IMR-90 (cell line): ENCODE measurements at regions not wholly inside any gene's neighbourhood (a gene's known extent, or its start where the extent isn't known, plus 50 kb on each side); places are given as distances from the start of the nearest gene placed in this dataset.

Experiments
- ATAC-seq: fragments of 200-7000 bp; cut with Tn5 transposase; 2 replicates; pipeline ENCODE4 v1.9.1; 2020; ENCODE audit warnings: low read depth, mild to moderate bottlenecking, moderate library complexity
- BruUV-seq: library from RNA; stranded (reverse); fragments of 400-500 nt; replicated peaks from 2 replicates; lab custom pipeline; 2021; lab: Mats Ljungman, UMichigan
- CTCF ChIA-PET: fragments of 300-600 bp; formaldehyde crosslinking; extraction: SDS; loops from one replicate; lab custom pipeline; 2021; ENCODE audit warnings: antibody characterized with exemption; lab: Yijun Ruan, JAX
- POLR2A ChIA-PET: fragments of 300-600 bp; sonication (Branson Sonifier 250); formaldehyde crosslinking; loops from one replicate; lab custom pipeline; 2022; ENCODE audit warnings: antibody characterized with exemption; ENCODE audit not compliant: unreplicated experiment; lab: Charles Lee
- DNase-seq: peaks from one replicate; pipeline ENCODE4 v3.0.0; 2013
- H2AFZ ChIP-seq: replicated peaks from 2 replicates; pipeline ENCODE3; 2013; ENCODE audit warnings: low read length, mild to moderate bottlenecking; ENCODE audit not compliant: poor library complexity
- H2AK5ac ChIP-seq: 2 replicates; pipeline ENCODE4 v1.6.1; 2013; ENCODE audit warnings: low read depth, low read length, inconsistent platforms
- H2AK9ac ChIP-seq: replicated peaks from 2 replicates; pipeline ENCODE3; 2013; ENCODE audit warnings: mild to moderate bottlenecking, low read depth, low read length, moderate library complexity; ENCODE audit not compliant: poor library complexity
- H2BK120ac ChIP-seq: 2 replicates; pipeline ENCODE4 v1.6.1; 2013; ENCODE audit warnings: low read depth, low read length, inconsistent platforms
- H2BK15ac ChIP-seq: 3 replicates; pipeline ENCODE4 v1.6.1; 2013; ENCODE audit warnings: low read depth, low read length, inconsistent platforms
- H2BK20ac ChIP-seq: 2 replicates; pipeline ENCODE4 v1.6.1; 2013; ENCODE audit warnings: low read depth, mild to moderate bottlenecking, inconsistent platforms, low read length, moderate library complexity
- H2BK5ac ChIP-seq: 2 replicates; pipeline ENCODE4 v1.6.1; 2013; ENCODE audit warnings: mild to moderate bottlenecking, low read depth, low read length, inconsistent platforms; ENCODE audit not compliant: poor library complexity, severe bottlenecking
- H3K14ac ChIP-seq: replicated peaks from 2 replicates; pipeline ENCODE4 v1.6.1; 2013; ENCODE audit warnings: low read depth, low read length, inconsistent platforms
- H3K18ac ChIP-seq: 2 replicates; pipeline ENCODE4 v1.6.1; 2013; ENCODE audit warnings: low read depth, low read length, control low read depth
- H3K23ac ChIP-seq: 2 replicates; pipeline ENCODE4 v1.6.1; 2013; ENCODE audit warnings: low read depth, low read length, inconsistent platforms
- H3K27ac ChIP-seq: 2 replicates; pipeline ENCODE4 v1.5.1; 2013; ENCODE audit warnings: mild to moderate bottlenecking, control low read depth, low read length; ENCODE audit not compliant: insufficient read depth
- H3K27me3 ChIP-seq: 2 replicates; pipeline ENCODE4 v1.6.1; 2013; ENCODE audit warnings: low read length; ENCODE audit not compliant: control insufficient read depth, insufficient read depth
- H3K36me3 ChIP-seq: 2 replicates; pipeline ENCODE4 v1.6.1; 2013; ENCODE audit warnings: low read length, mixed read lengths; ENCODE audit not compliant: control insufficient read depth, insufficient read depth
- H3K4ac ChIP-seq: 2 replicates; pipeline ENCODE4 v1.6.1; 2013; ENCODE audit warnings: low read depth, low read length, inconsistent platforms
- H3K4me1 ChIP-seq: 2 replicates; pipeline ENCODE4 v1.6.1; 2013; ENCODE audit warnings: low read length, mixed read lengths; ENCODE audit not compliant: control insufficient read depth, insufficient read depth
- H3K4me2 ChIP-seq: 2 replicates; pipeline ENCODE4 v1.6.1; 2013; ENCODE audit warnings: low read depth, mild to moderate bottlenecking, control low read depth, low read length, moderate library complexity
- H3K4me3 ChIP-seq: 2 replicates; pipeline ENCODE4 v1.5.1; 2013; ENCODE audit warnings: low read depth, mild to moderate bottlenecking, control low read depth, low read length, moderate library complexity; ENCODE audit not compliant: insufficient read depth
- H3K56ac ChIP-seq: 2 replicates; pipeline ENCODE4 v1.6.1; 2013; ENCODE audit warnings: low read length, inconsistent platforms; ENCODE audit not compliant: insufficient read depth; ENCODE audit errors: extremely low read depth
- H3K79me1 ChIP-seq, 2 experiments: 2 replicates each; pipeline ENCODE4 v1.6.1; 2013; ENCODE audit warnings: low read length in 2 of 2, inconsistent platforms in 1 of 2, low read depth in 1 of 2
- H3K9ac ChIP-seq: 2 replicates; pipeline ENCODE4 v1.6.1; 2013; ENCODE audit warnings: low read depth, low read length, control low read depth
- H3K9me1 ChIP-seq: 2 replicates; pipeline ENCODE4 v1.6.1; 2013; ENCODE audit warnings: low read length, inconsistent platforms; ENCODE audit not compliant: insufficient read depth
- H3K9me3 ChIP-seq: 2 replicates; pipeline ENCODE4 v1.6.1; 2013; ENCODE audit warnings: low read length; ENCODE audit not compliant: control insufficient read depth, insufficient read depth
- H4K20me1 ChIP-seq: 2 replicates; pipeline ENCODE4 v1.6.1; 2013; ENCODE audit warnings: low read length, inconsistent platforms; ENCODE audit not compliant: insufficient read depth
- H4K5ac ChIP-seq: 2 replicates; pipeline ENCODE4 v1.6.1; 2013; ENCODE audit warnings: mild to moderate bottlenecking, low read depth, low read length, control low read depth
- H4K8ac ChIP-seq, 2 experiments: 2 replicates each; pipeline ENCODE4 v1.6.1; 2013; ENCODE audit warnings: low read depth in 2 of 2, low read length in 2 of 2, control low read depth in 1 of 2, inconsistent platforms in 1 of 2
- H4K91ac ChIP-seq: 2 replicates; pipeline ENCODE4 v1.6.1; 2013; ENCODE audit warnings: low read depth, low read length, inconsistent platforms; ENCODE audit not compliant: insufficient read depth
- BHLHE40 ChIP-seq: fragments of 150-350 bp; IDR thresholded peaks from 2 replicates; pipeline ENCODE4 v1.6.1; 2016; ENCODE audit warnings: mild to moderate bottlenecking, low read depth, low read length
- FOS ChIP-seq: fragments of 150-350 bp; IDR thresholded peaks from 2 replicates; pipeline ENCODE4 v1.6.1; 2016; ENCODE audit warnings: low read depth, low read length
- MAFK ChIP-seq: IDR thresholded peaks from 2 replicates; pipeline ENCODE4 v1.6.1; 2012; ENCODE audit warnings: low read depth, low read length, improper control_type of control experiment
- MAZ ChIP-seq: IDR thresholded peaks from 2 replicates; pipeline ENCODE4 v1.6.1; 2012; ENCODE audit warnings: low read depth, mild to moderate bottlenecking, low read length, improper control_type of control experiment, moderate library complexity, borderline replicate concordance
- MXI1 ChIP-seq: IDR thresholded peaks from 2 replicates; pipeline ENCODE4 v1.6.1; 2012; ENCODE audit warnings: low read depth, mild to moderate bottlenecking, low read length, moderate library complexity, borderline replicate concordance
- RAD21 ChIP-seq: IDR thresholded peaks from 2 replicates; pipeline ENCODE4 v1.6.1; 2012; ENCODE audit warnings: low read length, improper control_type of control experiment
- RCOR1 ChIP-seq: IDR thresholded peaks from 2 replicates; pipeline ENCODE4 v1.6.1; 2012; ENCODE audit warnings: mild to moderate bottlenecking, low read length, improper control_type of control experiment; ENCODE audit not compliant: insufficient replicate concordance
- whole genome bisulfite sequencing, 2 experiments: methylation state at CpG; one replicate each; pipeline versions ENCODE4 v1.1.5 to v1.1.7; 2013; ENCODE audit warnings: missing lambda C conversion rate in 2 of 2; ENCODE audit not compliant: insufficient read length in 1 of 2; ENCODE audit errors: extremely low coverage in 2 of 2; 5-methylcytosine and 5-hydroxymethylcytosine counted together
- dilution Hi-C: fragments of 300-500 bp; cut with HindIII; formaldehyde crosslinking; loops from one replicate; pipeline ENCODE4 v1.14.3; 2018; ENCODE audit warnings: low sequenced_read_pairs; ENCODE audit not compliant: unreplicated experiment
- in situ Hi-C: fragments of 300-500 bp; cut with MboI; formaldehyde crosslinking; loops from 3 replicates; pipeline ENCODE4 v1.14.3; 2019; ENCODE audit warnings: low sequenced_read_pairs, inconsistent platforms, mixed read lengths
- intact Hi-C: fragments of 100-400 bp; cut with micrococcal nuclease; formaldehyde crosslinking; loops from 2 replicates; pipeline ENCODE4 v1.10.0; 2022
- TF ChIP-seq, protein P1 (sequence below): conservative IDR thresholded peaks from 2 replicates; pipeline ENCODE4 v1.5.1; 2012; ENCODE audit warnings: mild to moderate bottlenecking, low read depth, low read length, improper control_type of control experiment
- TF ChIP-seq, protein P2 (sequence below): fragments of 150-350 bp; IDR thresholded peaks from 2 replicates; pipeline ENCODE4 v1.6.1; 2017; ENCODE audit warnings: mild to moderate bottlenecking, antibody characterized with exemption, low read length, low read depth
- TF ChIP-seq, protein P3 (sequence below): fragments of 150-350 bp; IDR thresholded peaks from 2 replicates; pipeline ENCODE4 v1.6.1; 2016; ENCODE audit warnings: low read depth, mild to moderate bottlenecking, low read length, moderate library complexity, borderline replicate concordance

DNA sequence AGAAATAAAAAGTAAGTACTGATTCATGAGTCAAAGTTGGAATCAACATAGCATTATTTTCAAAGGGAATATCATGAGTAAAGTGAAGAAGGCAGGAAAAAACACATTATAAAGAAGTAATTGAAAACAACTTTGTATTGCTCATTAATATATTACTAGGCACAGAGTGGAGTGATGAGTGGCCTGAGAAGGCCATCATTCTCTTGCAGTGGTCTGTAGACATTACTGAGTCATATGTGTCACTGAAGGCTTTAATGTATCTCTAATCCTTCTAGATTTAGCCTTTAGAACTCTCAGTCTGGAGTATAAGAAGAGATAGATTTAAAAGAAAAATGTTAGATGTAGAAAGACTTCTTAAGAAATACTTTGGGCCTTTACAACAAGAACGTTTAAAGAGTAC is 881.4 kb downstream of the DNAH5 start:
- WGBS, 2 experiments = no CpG with 5 or more reads among the region's 1 CpG
- H3K4me2 ChIP-seq = no peak overlapping the region

More for the DNA sequence above, 881.4 kb downstream of the DNAH5 start:
- Histone ChIP-seq H4K91ac (no peak overlapping the region), H2AK5ac (no peak overlapping the region), H3K27me3 (no peaks in the 10 kb centered on the region), H3K36me3 (no peaks in the 10 kb centered on the region), H2BK15ac (no peak overlapping the region), H3K79me1 (no peaks in the 10 kb centered on the region), H3K23ac (no peak overlapping the region), H3K18ac (no peak overlapping the region), H3K9me1 (no peaks in the 10 kb centered on the region), H4K8ac (no peak overlapping the region), H2BK120ac (no peak overlapping the region), H3K56ac (no peak overlapping the region), H3K14ac (no peak overlapping the region), H3K27ac (no peak overlapping the region), H3K9me3 (peaks cover 7% of the 10 kb centered on the region), H2AK9ac (no peak overlapping the region), H2AFZ (no peak overlapping the region), H4K20me1 (no peaks in the 10 kb centered on the region), H4K5ac (no peak overlapping the region), H3K4me3 (no peak overlapping the region), H2BK5ac (no peak overlapping the region), H2BK20ac (no peak overlapping the region), H3K4ac (no peak overlapping the region), H3K9ac (no peak overlapping the region), H3K4me1 (no peaks in the 10 kb centered on the region)
- dilution Hi-C loops (no loop called here), in situ Hi-C loops (no loop called here), intact Hi-C loops (no loop called here)
- CTCF ChIA-PET = no interaction called here
- no peak for DNase-seq
- ATAC-seq = no peak
- TF ChIP-seq, protein P1, sequence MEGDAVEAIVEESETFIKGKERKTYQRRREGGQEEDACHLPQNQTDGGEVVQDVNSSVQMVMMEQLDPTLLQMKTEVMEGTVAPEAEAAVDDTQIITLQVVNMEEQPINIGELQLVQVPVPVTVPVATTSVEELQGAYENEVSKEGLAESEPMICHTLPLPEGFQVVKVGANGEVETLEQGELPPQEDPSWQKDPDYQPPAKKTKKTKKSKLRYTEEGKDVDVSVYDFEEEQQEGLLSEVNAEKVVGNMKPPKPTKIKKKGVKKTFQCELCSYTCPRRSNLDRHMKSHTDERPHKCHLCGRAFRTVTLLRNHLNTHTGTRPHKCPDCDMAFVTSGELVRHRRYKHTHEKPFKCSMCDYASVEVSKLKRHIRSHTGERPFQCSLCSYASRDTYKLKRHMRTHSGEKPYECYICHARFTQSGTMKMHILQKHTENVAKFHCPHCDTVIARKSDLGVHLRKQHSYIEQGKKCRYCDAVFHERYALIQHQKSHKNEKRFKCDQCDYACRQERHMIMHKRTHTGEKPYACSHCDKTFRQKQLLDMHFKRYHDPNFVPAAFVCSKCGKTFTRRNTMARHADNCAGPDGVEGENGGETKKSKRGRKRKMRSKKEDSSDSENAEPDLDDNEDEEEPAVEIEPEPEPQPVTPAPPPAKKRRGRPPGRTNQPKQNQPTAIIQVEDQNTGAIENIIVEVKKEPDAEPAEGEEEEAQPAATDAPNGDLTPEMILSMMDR = no peak
- TF ChIP-seq RCOR1 (no peak), FOS (no peak), MAFK (no peak), MAZ (no peak), RAD21 (no peak), MXI1 (no peak), BHLHE40 (no peak)
- TF ChIP-seq, protein P2, sequence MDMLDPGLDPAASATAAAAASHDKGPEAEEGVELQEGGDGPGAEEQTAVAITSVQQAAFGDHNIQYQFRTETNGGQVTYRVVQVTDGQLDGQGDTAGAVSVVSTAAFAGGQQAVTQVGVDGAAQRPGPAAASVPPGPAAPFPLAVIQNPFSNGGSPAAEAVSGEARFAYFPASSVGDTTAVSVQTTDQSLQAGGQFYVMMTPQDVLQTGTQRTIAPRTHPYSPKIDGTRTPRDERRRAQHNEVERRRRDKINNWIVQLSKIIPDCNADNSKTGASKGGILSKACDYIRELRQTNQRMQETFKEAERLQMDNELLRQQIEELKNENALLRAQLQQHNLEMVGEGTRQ = no peak
- TF ChIP-seq, protein P3, sequence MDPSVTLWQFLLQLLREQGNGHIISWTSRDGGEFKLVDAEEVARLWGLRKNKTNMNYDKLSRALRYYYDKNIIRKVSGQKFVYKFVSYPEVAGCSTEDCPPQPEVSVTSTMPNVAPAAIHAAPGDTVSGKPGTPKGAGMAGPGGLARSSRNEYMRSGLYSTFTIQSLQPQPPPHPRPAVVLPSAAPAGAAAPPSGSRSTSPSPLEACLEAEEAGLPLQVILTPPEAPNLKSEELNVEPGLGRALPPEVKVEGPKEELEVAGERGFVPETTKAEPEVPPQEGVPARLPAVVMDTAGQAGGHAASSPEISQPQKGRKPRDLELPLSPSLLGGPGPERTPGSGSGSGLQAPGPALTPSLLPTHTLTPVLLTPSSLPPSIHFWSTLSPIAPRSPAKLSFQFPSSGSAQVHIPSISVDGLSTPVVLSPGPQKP = no peak
- POLR2A ChIA-PET = no interaction called here
- BruUV-seq = no TSS peak
